Epithelial cell of esophagus (primary cell): ENCODE measurements at regions not wholly inside any gene's neighbourhood (a gene's known extent, or its start where the extent isn't known, plus 50 kb on each side); places are given as distances from the start of the nearest gene placed in this dataset.

Experiments used
- DNase-seq: peaks from one replicate; pipeline ENCODE4 v3.0.0; 2010; ENCODE audit warnings: low read depth
- H3K4me3 ChIP-seq: 2 replicates; pipeline ENCODE4 v1.5.1; 2011; ENCODE audit warnings: mild to moderate bottlenecking, low read length, control low read depth
- CTCF ChIP-seq: IDR thresholded peaks from 2 replicates; pipeline ENCODE4 v1.5.1; 2011; ENCODE audit warnings: low read depth, mild to moderate bottlenecking, low read length, control low read depth, inconsistent platforms; ENCODE audit not compliant: insufficient read depth; ENCODE audit errors: missing control alignments

- TF ChIP-seq CTCF = no peak
- no peak overlapping the region for H3K4me3 ChIP-seq
- no peak for DNase-seq
Measured at GRCh38 chr21:41667136-41667535, 99.7 kb downstream of the RIPK4 start.

- no peak for TF ChIP-seq CTCF
- no peak for DNase-seq
- H3K4me3 ChIP-seq = no peak overlapping the region
Measured at GRCh38 chr21:41666641-41667081, 100.2 kb downstream of the RIPK4 start.

DNA sequence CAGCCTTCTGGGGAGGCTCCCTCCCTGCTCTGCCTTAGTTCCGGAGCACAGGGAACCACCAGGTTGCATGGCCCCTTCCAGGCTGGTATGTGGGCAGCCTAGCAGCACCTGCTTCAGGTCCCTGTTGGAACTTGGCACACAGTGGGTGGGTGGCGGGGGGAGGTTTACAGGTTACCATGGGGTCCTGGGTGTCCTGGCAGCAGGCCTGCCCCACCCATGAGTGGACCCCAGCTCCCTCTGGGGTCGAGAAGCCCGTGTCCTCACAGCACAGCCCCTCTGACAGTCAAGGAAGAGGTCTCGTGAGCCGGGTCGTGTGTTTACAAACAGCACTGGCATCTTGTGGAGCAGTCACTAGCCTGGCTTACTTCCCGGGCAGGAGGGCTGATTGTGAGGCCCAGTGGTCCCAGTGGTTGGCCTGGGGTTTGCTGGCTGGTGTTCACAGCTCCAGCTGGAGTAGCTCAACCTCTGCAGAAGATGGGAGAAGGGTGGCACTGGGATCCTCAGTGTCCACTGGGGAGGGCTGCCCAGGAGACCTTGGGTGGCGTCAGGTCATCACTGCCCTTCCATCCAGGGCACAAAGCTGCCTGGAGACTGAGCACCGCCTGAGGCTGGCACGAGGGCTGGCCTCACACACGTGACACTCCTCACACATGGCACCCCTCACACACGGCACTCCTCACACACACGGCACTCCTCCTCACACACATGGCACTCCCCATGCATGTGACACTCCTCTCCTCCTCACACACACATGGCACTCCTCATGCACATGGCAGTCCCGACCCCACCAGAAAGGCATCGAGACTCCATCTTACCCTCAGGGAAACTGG lies 100.9 kb downstream of the RIPK4 start:
- no peak for DNase-seq
- H3K4me3 ChIP-seq = no peak overlapping the region
- no peak for TF ChIP-seq CTCF

DNA sequence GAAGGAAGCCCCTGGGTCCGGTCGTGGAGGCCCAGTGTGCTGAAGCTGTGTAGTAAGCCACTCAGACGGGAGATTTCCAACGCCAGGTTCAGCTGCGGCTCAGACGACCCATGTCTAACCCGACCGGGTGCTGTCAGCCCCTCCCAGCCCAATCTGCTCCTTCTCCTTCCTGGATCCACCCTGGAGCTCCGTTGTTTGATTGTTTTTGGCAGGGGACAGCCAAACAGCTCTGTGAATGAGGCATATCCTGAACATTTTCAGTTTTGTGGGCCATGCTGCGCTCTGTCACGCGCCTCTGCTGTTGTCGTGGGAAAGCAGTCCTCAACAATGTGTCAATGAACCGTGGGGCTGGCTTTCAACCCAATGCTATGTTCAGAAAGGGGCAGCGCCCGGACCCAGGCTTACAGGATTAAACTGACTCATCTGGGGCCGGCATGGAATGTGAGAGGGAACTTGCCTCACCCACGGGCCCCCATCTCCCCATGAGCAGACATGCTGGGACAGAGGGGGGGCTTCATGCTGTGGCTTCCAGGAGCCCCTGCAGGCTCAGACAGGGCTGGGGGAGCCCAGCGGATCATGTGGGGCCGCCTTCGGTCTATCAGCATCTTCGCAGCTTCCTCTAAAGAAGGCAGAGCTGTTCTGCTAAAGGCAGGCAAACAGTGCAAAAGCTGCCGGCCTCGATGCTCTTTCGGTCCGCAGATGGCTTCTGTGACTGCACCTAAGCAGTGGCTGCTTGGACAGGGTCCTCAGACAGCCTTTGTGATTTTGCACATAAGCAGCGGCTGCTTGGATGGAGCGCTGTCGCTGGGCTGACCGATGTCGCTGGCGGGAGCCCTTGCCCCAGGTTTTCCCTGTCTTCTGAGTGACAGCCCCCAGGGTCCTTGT lies 101.7 kb downstream of the RIPK4 start:
- TF ChIP-seq CTCF = no peak
- no peak overlapping the region for H3K4me3 ChIP-seq
- DNase-seq = peak; percentile 49

DNA sequence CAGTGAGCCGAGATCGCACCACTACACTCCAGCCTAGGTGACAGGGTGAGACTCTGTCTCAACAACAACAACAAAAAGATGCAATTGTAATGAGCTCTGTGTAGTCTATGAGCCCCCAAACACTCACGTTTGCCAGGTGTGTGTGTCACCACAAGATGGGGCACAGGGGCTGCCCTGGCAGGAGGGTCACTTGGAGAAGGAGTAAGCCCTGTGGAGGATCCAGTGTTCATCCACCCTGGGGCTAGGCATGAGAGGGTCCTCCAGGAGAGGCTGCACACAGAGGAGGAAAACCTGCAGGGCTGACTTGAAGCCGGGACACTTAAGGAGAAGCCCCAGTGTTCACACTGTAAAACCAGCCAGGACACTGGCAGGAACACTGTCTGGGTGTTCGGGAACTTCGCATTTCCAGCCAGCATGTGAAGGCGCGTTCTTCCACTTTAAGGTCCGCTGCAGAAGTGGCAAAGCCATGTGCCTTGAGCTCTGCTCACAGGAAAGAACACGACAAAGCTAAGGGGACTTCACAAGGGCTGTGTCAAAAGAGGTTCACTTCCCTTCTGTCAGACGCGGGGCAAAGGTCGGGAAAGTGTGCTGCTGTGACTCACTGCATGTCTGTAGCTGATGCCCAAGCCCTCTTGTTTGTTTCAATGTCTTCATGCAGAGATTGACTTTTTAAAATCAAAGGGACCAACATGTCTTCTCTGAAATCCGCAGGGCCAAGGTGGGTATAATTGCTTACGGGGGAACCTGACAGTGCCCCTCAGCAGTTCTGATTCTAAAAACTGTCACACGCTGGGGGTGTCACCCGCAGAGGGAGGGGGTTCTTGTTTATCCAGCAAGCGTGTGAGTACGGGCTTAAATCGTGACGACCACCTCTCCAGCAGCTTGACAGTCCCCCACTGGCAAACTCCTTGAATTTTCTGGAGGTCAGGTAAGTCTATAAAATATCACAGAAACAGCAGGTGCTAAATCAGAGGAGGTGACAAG lies 102.8 kb downstream of the RIPK4 start:
- peak; percentile 51 for DNase-seq
- TF ChIP-seq CTCF = no peak
- H3K4me3 ChIP-seq = no peak overlapping the region

DNA sequence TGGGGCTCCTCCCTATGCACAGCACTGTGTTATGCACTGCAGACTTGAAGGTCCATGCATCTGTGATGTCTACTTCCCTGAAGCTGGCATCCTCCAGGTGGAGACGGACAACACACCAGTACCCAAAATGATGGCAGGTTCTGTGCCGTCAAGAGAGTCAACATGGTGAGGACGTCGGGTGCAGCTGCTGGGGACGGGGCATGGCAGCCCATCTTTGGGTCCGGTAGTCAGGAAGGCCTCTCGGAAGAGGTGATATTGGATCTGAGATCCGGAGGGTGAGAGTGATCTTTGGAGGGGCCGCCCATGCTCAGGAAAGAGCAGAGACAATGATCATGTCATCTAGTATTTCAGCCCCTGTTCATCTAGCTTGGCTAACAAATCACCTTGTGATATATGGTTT lies 104.1 kb downstream of the RIPK4 start:
- DNase-seq = no peak
- TF ChIP-seq CTCF = no peak

More for the DNA sequence above, 104.1 kb downstream of the RIPK4 start:
- no peak overlapping the region for H3K4me3 ChIP-seq
